Stomach (tissue), 8 donors: ENCODE measurements at regions not wholly inside any gene's neighbourhood (a gene's known extent, or its start where the extent isn't known, plus 50 kb on each side); places are given as distances from the start of the nearest gene placed in this dataset.

Source experiments
- DNase-seq, 2 donors: peaks; one replicate each; pipeline versions ENCODE4 v3.0.0 to v3.0.0-alpha.2; 2013 to 2019
- H3K27ac ChIP-seq, 5 donors: fragments of 200-600 bp in 4 of 5; sonication (generic) in 4 of 5; one replicate each; pipeline ENCODE4 v1.5.1; 2013 to 2019; ENCODE audit warnings: mild to moderate bottlenecking in 1 of 5, moderate library complexity in 1 of 5
- H3K27me3 ChIP-seq, 3 donors: fragments of 200-600 bp; sonication (generic); one replicate each; pipeline ENCODE4 v1.5.1; 2017 to 2019; ENCODE audit warnings: mixed run types in 1 of 3
- H3K36me3 ChIP-seq, 4 donors: fragments of 200-600 bp; sonication (generic); 1 replicate in 3 of 4; 2 replicates in 1 of 4; pipeline ENCODE4 v1.5.1; 2016 to 2019
- H3K4me1 ChIP-seq, 4 donors: fragments of 200-600 bp; sonication (generic); one replicate each; pipeline ENCODE4 v1.5.1; 2016 to 2019
- H3K4me3 ChIP-seq, 4 donors: fragments of 200-600 bp; sonication (generic) in 3 of 4; one replicate each; pipeline ENCODE4 v1.5.1; 2016 to 2019; ENCODE audit warnings: mild to moderate bottlenecking in 1 of 4
- H3K9me3 ChIP-seq, 4 donors: fragments of 200-600 bp; sonication (generic); one replicate each; pipeline ENCODE4 v1.5.1; 2016 to 2019
- CTCF ChIP-seq, 7 experiments: fragments of 450-650 bp in 4 of 7; fragments of 200-600 bp in 3 of 7; sonication (generic) in 3 of 7; IDR thresholded peaks; one replicate each; pipeline ENCODE4 v1.5.1; 2016 to 2019; ENCODE audit warnings: antibody characterized with exemption in 7 of 7, control low read depth in 2 of 7, mild to moderate bottlenecking in 1 of 7
- EP300 ChIP-seq: sonication (generic); formaldehyde crosslinking; IDR thresholded peaks from one replicate; pipeline ENCODE4 v1.6.1; 2017; ENCODE audit warnings: antibody characterized with exemption
- POLR2A ChIP-seq, 4 donors: fragments of 450-650 bp; IDR thresholded peaks; one replicate each; pipeline ENCODE4 v1.6.1; 2016; ENCODE audit warnings: antibody characterized with exemption in 4 of 4, control low read depth in 2 of 4, mild to moderate bottlenecking in 1 of 4, moderate library complexity in 1 of 4
- POLR2AphosphoS5 ChIP-seq, 3 donors: sonication (generic); formaldehyde crosslinking; IDR thresholded peaks; one replicate each; pipeline ENCODE4 v1.6.1; 2016; ENCODE audit warnings: antibody characterized with exemption in 3 of 3
- WGBS, 5 donors: extraction: QIAGEN DNeasy Blood & Tissue Kit in 3 of 5; methylation state at CpG; one replicate each; pipeline versions ENCODE4 v1.1.5 to v1.1.7; 2013 to 2018; 5-methylcytosine and 5-hydroxymethylcytosine counted together
- intact Hi-C: fragments of 100-400 bp; cut with DNase I; formaldehyde crosslinking; loops from one replicate; pipeline ENCODE4 v1.15.1; 2023; ENCODE audit warnings: low total_unique reads
- donor health status: healthy with polysubstance abuse.
- donor health status: Bipolar disorder and iron deficiency.
- donor health status: healthy.

- H3K9me3 ChIP-seq: peaks cover 0 to 5% (median 0%) of the 10 kb centered on the region in 4 donors
- DNase-seq: no peak
- intact Hi-C loops: no loop called here
- TF ChIP-seq POLR2AphosphoS5 (IDR thresholded peaks at IDR 0.05): no peak
- no peak for TF ChIP-seq POLR2A (IDR thresholded peaks at IDR 0.05)
- no peak for TF ChIP-seq EP300
- TF ChIP-seq CTCF (IDR thresholded peaks at IDR 0.05): no peak
- H3K4me3 ChIP-seq: no peak overlapping the region
- no peak overlapping the region for H3K27ac ChIP-seq
- peaks cover 0 to under 1% (median 0%) of the 10 kb centered on the region in 3 donors for H3K27me3 ChIP-seq
- 1 to 100% (median 74%) methylated on average over 2 of the region's 2 CpGs for WGBS, 5 donors
- no peaks in the 10 kb centered on the region for H3K36me3 ChIP-seq
- H3K4me1 ChIP-seq: peaks cover 0 to 11% (median 0%) of the 10 kb centered on the region in 4 donors
These were observed 784.9 kb downstream of the MED13L start for GRCh38 chr12:115492553-115492952.

GRCh38 chr12:115491511-115492250 is 785.8 kb downstream of the MED13L start:
- Histone ChIP-seq H3K36me3 (no peaks in the 10 kb centered on the region), H3K27ac (no peak overlapping the region), H3K27me3 (peaks cover 0 to 9% (median 0%) of the 10 kb centered on the region in 3 donors), H3K4me1 (peaks cover 0 to 11% (median 0%) of the 10 kb centered on the region in 4 donors), H3K9me3 (peaks cover 0 to 5% (median 0%) of the 10 kb centered on the region in 4 donors), H3K4me3 (no peak overlapping the region)
- intact Hi-C loops: no loop called here
- TF ChIP-seq POLR2AphosphoS5 (IDR thresholded peaks at IDR 0.05): no peak
- TF ChIP-seq CTCF (IDR thresholded peaks at IDR 0.05): no peak
- no peak for TF ChIP-seq EP300
- TF ChIP-seq POLR2A (IDR thresholded peaks at IDR 0.05): no peak
- WGBS, 5 donors: 54 to 75% (median 64%) methylated on average over 8 of the region's 8 CpGs
- DNase-seq: peak in 1 of 2 donors; percentile 62

GRCh38 chr12:115489253-115489652 is 788.2 kb downstream of the MED13L start:
- DNase-seq: no peak
- intact Hi-C loops: no loop called here
- 40 to 76% (median 66%) methylated on average over 8 of the region's 8 CpGs for WGBS, 5 donors

GRCh38 chr12:115485967-115486366 is 791.5 kb downstream of the MED13L start:
- intact Hi-C loops: no loop called here

More at GRCh38 chr12:115489253-115489652, 788.2 kb downstream of the MED13L start:
- TF ChIP-seq EP300 (no peak), CTCF (IDR thresholded peaks at IDR 0.05) (no peak)
- Histone ChIP-seq H3K36me3 (no peaks in the 10 kb centered on the region), H3K27ac (no peak overlapping the region), H3K4me1 (peaks cover 0 to 11% (median 0%) of the 10 kb centered on the region in 4 donors), H3K27me3 (peaks cover 0 to 11% (median 0%) of the 10 kb centered on the region in 3 donors), H3K9me3 (peaks cover 0 to 7% (median 3%) of the 10 kb centered on the region in 4 donors), H3K4me3 (no peak overlapping the region)

More at GRCh38 chr12:115485967-115486366, 791.5 kb downstream of the MED13L start:
- Histone ChIP-seq H3K4me3 (no peak overlapping the region), H3K9me3 (peaks cover 0 to 10% (median 0%) of the 10 kb centered on the region in 4 donors), H3K27ac (no peak overlapping the region), H3K36me3 (no peaks in the 10 kb centered on the region), H3K4me1 (peaks cover 0 to 8% (median 0%) of the 10 kb centered on the region in 4 donors), H3K27me3 (peaks cover 0 to 11% (median 0%) of the 10 kb centered on the region in 3 donors)
- no peak for DNase-seq
- TF ChIP-seq CTCF (IDR thresholded peaks at IDR 0.05) (no peak), EP300 (no peak), POLR2AphosphoS5 (IDR thresholded peaks at IDR 0.05) (no peak), POLR2A (IDR thresholded peaks at IDR 0.05) (no peak)
- WGBS, 5 donors: 65 to 79% (median 73%) methylated on average over 6 of the region's 6 CpGs
